BE2C (cell line): ENCODE measurements at regions not wholly inside any gene's neighbourhood (a gene's known extent, or its start where the extent isn't known, plus 50 kb on each side); places are given as distances from the start of the nearest gene placed in this dataset.

Experiments used
- DNase-seq: peaks from one replicate; pipeline ENCODE4 v3.0.0-alpha.2; 2020
- H3K27me3 ChIP-seq: fragments of 250-450 bp; sonication (Bioruptor Pico); 2 replicates; pipeline ENCODE4 v1.5.1; 2020; ENCODE audit warnings: mild to moderate bottlenecking
- H3K36me3 ChIP-seq: fragments of 250-450 bp; sonication (Bioruptor Pico); 2 replicates; pipeline ENCODE4 v1.5.1; 2020; ENCODE audit warnings: mild to moderate bottlenecking
- H3K4me1 ChIP-seq: fragments of 250-450 bp; sonication (Bioruptor Pico); 2 replicates; pipeline ENCODE4 v1.5.1; 2020
- H3K4me3 ChIP-seq: 2 replicates; pipeline ENCODE4 v1.5.1; 2011; ENCODE audit warnings: low read depth, low read length
- H3K9me3 ChIP-seq: fragments of 250-450 bp; sonication (Bioruptor Pico); 2 replicates; pipeline ENCODE4 v1.5.1; 2020
- TF ChIP-seq, protein P1 (sequence below): IDR thresholded peaks from 2 replicates; pipeline ENCODE4 v1.5.1; 2012; ENCODE audit warnings: mild to moderate bottlenecking, low read depth, low read length

- no peak overlapping the region for H3K4me3 ChIP-seq
- no peaks in the 10 kb centered on the region for H3K36me3 ChIP-seq
- H3K9me3 ChIP-seq, result no peaks in the 10 kb centered on the region
- no peaks in the 10 kb centered on the region for H3K27me3 ChIP-seq
- DNase-seq, result no peak
- H3K4me1 ChIP-seq, result no peaks in the 10 kb centered on the region
- TF ChIP-seq, protein P1, sequence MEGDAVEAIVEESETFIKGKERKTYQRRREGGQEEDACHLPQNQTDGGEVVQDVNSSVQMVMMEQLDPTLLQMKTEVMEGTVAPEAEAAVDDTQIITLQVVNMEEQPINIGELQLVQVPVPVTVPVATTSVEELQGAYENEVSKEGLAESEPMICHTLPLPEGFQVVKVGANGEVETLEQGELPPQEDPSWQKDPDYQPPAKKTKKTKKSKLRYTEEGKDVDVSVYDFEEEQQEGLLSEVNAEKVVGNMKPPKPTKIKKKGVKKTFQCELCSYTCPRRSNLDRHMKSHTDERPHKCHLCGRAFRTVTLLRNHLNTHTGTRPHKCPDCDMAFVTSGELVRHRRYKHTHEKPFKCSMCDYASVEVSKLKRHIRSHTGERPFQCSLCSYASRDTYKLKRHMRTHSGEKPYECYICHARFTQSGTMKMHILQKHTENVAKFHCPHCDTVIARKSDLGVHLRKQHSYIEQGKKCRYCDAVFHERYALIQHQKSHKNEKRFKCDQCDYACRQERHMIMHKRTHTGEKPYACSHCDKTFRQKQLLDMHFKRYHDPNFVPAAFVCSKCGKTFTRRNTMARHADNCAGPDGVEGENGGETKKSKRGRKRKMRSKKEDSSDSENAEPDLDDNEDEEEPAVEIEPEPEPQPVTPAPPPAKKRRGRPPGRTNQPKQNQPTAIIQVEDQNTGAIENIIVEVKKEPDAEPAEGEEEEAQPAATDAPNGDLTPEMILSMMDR, result no peak
Measured at GRCh38 chr18:23398401-23398800, 54.7 kb upstream of the RIOK3 start.

GRCh38 chr18:23399067-23399466, 54.0 kb upstream of the RIOK3 start:
- no peaks in the 10 kb centered on the region for H3K9me3 ChIP-seq
- H3K4me3 ChIP-seq, result no peak overlapping the region
- no peaks in the 10 kb centered on the region for H3K36me3 ChIP-seq
- TF ChIP-seq, protein P1, result no peak
- no peak for DNase-seq
- no peaks in the 10 kb centered on the region for H3K4me1 ChIP-seq
- H3K27me3 ChIP-seq, result no peaks in the 10 kb centered on the region

- DNase-seq, result no peak
- no peaks in the 10 kb centered on the region for H3K4me1 ChIP-seq
- no peaks in the 10 kb centered on the region for H3K36me3 ChIP-seq
- no peaks in the 10 kb centered on the region for H3K27me3 ChIP-seq
- TF ChIP-seq, protein P1, result no peak
- no peak overlapping the region for H3K4me3 ChIP-seq
- H3K9me3 ChIP-seq, result no peaks in the 10 kb centered on the region
Measured at GRCh38 chr18:23400918-23401317, 52.2 kb upstream of the RIOK3 start.

DNA sequence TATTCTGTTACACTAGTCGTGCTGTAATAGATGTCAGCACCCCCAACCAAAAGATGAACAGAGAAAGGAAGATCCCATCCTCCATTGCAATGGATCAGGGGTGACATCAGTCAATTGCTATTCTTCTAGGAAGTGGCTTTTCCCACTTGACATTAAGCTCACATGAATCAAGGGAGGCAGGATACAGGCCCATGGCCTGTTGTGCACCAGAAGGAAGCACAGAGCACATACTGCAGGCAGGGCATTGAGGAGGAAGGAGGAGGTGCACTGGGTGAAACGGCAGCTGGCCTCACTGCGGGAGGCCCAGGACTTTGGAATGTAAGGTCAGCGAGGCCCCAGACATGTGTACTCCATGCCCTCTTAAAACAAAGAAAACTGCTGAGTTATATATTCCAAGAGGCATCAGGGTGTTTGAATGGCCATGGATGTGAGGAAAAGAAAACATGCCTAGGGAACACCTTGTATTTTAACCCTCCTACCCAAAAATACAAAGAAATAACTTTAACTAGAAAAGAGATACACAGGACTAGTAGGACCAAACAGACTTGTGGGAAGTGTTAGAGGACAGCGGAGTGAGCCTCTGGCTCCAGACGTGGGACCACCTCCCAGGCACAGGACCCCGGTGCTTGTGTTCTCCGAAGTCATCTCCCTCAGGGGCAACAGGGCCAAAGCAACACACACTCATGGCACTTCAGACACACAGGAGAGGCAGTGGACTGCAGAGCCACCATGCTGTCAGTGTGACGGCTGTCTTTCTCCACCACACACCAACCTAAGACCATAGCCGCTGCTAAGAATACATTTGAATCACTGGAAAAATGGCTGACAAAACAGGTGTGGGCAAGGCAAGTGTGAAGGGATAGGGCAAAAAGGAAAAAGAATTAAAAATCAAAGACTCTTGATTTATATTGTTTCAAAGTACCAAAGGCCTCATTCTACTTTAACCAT, 51.4 kb upstream of the RIOK3 start:
- Histone ChIP-seq H3K4me1 (no peaks in the 10 kb centered on the region), H3K4me3 (no peak overlapping the region), H3K9me3 (no peaks in the 10 kb centered on the region), H3K27me3 (no peaks in the 10 kb centered on the region), H3K36me3 (no peaks in the 10 kb centered on the region)
- TF ChIP-seq, protein P1, result no peak
- DNase-seq, result no peak
